ENCODE measurements at regions not wholly inside any gene's neighbourhood (a gene's known extent, or its start where the extent isn't known, plus 50 kb on each side); places are given as distances from the start of the nearest gene placed in this dataset.
"Not testable (repeated sequence)": the region's sequence is repeated elsewhere in the genome, so short reads cannot be mapped to it uniquely, and the experiment has no call there.

DNA sequence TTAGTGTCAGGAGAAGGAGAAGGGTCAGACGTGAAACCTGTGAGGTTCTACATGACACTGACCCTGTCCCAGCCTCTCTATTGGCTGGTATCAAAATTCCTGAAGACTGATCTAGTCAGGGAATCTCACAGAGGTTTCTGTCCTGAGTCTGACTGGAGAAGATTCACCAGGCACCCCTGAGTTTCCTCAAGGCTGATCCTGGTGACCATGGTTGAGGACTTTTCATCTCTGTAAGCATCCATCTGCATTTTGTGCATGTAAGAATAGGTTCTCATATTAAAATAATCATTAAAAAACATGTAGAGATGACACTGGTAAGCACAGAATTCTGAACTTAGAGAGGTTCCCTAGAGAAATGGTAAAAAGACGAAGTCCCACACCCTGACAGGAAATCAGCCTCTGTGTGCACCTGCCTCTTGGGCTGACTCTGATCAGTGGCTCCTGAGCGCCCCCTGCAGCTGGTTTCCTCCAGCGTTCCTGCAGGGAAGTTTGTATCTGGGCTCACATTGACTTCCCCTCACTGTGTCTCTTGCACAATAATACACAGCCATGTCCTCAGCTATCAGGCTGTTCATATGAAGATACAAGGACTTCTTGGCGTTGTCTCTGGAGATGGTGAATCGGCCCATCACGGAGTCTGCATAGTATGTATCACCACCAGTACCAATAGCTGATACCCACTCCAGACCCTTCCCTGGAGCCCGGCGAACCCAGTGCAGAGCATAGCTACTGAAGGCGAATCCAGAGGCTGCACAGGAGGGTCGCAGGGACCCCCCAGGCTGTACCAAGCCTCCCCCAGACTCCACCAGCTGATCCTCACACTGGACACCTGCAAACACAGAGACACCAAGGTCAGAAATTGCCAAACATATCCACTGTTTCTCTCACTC lies 991.9 kb downstream of the TMEM121 start:
- no peak overlapping the region for H3K27ac ChIP-seq
- no peaks in the 10 kb centered on the region for H3K4me1 ChIP-seq
- no peak overlapping the region for H3K4me3 ChIP-seq
- intact Hi-C loops (cut with DNase I; ENCODE audit: low total_unique reads) = no loop called here
- TF ChIP-seq POLR2AphosphoS5 (IDR thresholded peaks at IDR 0.05) = no peak
- no peak for TF ChIP-seq POLR2A (IDR thresholded peaks at IDR 0.05)
- no peak for TF ChIP-seq EP300 (IDR thresholded peaks at IDR 0.05)
- TF ChIP-seq CTCF (IDR thresholded peaks at IDR 0.05) = no peak
- H3K36me3 ChIP-seq = no peaks in the 10 kb centered on the region
- 48 to 53% (median 51%) methylated on average over 10 to 11 of the region's 11 CpGs for WGBS, 5 donors
- H3K9me3 ChIP-seq = no peaks in the 10 kb centered on the region
- no peaks in the 10 kb centered on the region for H3K27me3 ChIP-seq
- peak; percentile 38 for DNase-seq

- H3K27ac ChIP-seq; H3K36me3 ChIP-seq; H3K9me3 ChIP-seq; DNase-seq; H3K4me1 ChIP-seq; H3K4me3 ChIP-seq; H3K27me3 ChIP-seq; intact Hi-C loops (cut with DNase I; ENCODE audit: low total_unique reads): not testable (repeated sequence)
- WGBS, 5 donors = 15 to 54% (median 43%) methylated on average over 1 of the region's 1 CpG
Observed at GRCh38 chr14:106522118-106522517, 995.7 kb downstream of the TMEM121 start.

DNA sequence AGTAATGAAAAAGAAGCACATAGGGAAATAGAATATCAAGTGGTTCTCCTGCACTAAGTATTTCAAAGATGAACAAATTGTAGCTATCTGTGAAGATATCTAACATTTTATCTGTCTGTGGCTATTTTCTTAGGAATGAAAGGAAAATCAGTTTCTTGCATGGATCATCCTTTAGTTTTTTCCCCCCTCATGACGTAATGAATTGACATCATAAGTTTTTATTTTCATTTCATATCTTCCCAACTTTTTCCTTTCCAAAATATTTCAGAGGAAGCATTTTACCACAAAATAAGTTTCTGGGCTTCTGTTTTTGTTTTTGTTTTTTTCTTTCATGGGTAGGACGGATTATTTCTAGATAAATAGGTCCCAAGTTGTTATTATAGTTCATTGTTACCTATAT lies 996.6 kb downstream of the TMEM121 start:
- WGBS, 5 donors = 3 to 27% (median 14%) methylated on average over 2 of the region's 2 CpGs
- intact Hi-C loops (cut with DNase I; ENCODE audit: low total_unique reads) = no loop called here
- peaks cover 0 to 3% (median 0%) of the 10 kb centered on the region in 3 donors for H3K27me3 ChIP-seq
- H3K36me3 ChIP-seq = no peaks in the 10 kb centered on the region
- DNase-seq = no peak
- no peak overlapping the region for H3K27ac ChIP-seq
- no peak for TF ChIP-seq POLR2A (IDR thresholded peaks at IDR 0.05)
- no peak for TF ChIP-seq POLR2AphosphoS5 (IDR thresholded peaks at IDR 0.05)
- TF ChIP-seq CTCF (IDR thresholded peaks at IDR 0.05) = no peak
- TF ChIP-seq EP300 (IDR thresholded peaks at IDR 0.05) = no peak
- H3K9me3 ChIP-seq = no peaks in the 10 kb centered on the region
- no peaks in the 10 kb centered on the region for H3K4me1 ChIP-seq
- no peak overlapping the region for H3K4me3 ChIP-seq

GRCh38 chr14:106528717-106529116 lies 1002.3 kb downstream of the TMEM121 start:
- no peak overlapping the region for H3K27ac ChIP-seq
- no peaks in the 10 kb centered on the region for H3K36me3 ChIP-seq
- peaks cover 0 to 11% (median 0%) of the 10 kb centered on the region in 4 donors for H3K9me3 ChIP-seq
- TF ChIP-seq POLR2AphosphoS5 (IDR thresholded peaks at IDR 0.05) (no peak), EP300 (IDR thresholded peaks at IDR 0.05) (no peak), CTCF (IDR thresholded peaks at IDR 0.05) (no peak), POLR2A (IDR thresholded peaks at IDR 0.05) (no peak)
- H3K4me1 ChIP-seq = no peaks in the 10 kb centered on the region
- intact Hi-C loops (cut with DNase I; ENCODE audit: low total_unique reads) = no loop called here
- no peak overlapping the region for H3K4me3 ChIP-seq
- 45 to 61% (median 53%) methylated on average over 2 of the region's 2 CpGs for WGBS, 5 donors
- no peak for DNase-seq
- peaks cover 0 to 29% (median 0%) of the 10 kb centered on the region in 3 donors for H3K27me3 ChIP-seq

- TF ChIP-seq POLR2A (IDR thresholded peaks at IDR 0.05) (no peak), EP300 (IDR thresholded peaks at IDR 0.05) (no peak), POLR2AphosphoS5 (IDR thresholded peaks at IDR 0.05) (no peak), CTCF (IDR thresholded peaks at IDR 0.05) (no peak)
- Histone ChIP-seq H3K36me3 (no peaks in the 10 kb centered on the region), H3K27ac (no peak overlapping the region), H3K4me1 (no peaks in the 10 kb centered on the region), H3K27me3 (peaks cover 0 to 28% (median 0%) of the 10 kb centered on the region in 3 donors), H3K9me3 (peaks cover 0 to 11% (median 0%) of the 10 kb centered on the region in 4 donors), H3K4me3 (no peak overlapping the region)
- intact Hi-C loops (cut with DNase I; ENCODE audit: low total_unique reads) = no loop called here
- 71 to 86% (median 78%) methylated on average over 3 of the region's 3 CpGs for WGBS, 5 donors
- DNase-seq = no peak
Observed at GRCh38 chr14:106530031-106530422, 1003.6 kb downstream of the TMEM121 start.

Data from stomach (tissue), 8 donors.